Fibroblast of lung (primary cell): ENCODE measurements at regions not wholly inside any gene's neighbourhood (a gene's known extent, or its start where the extent isn't known, plus 50 kb on each side); places are given as distances from the start of the nearest gene placed in this dataset.

Experiments
- DNase-seq, 2 donors: peaks; one replicate each; pipeline versions ENCODE4 v3.0.0 to v3.0.0-alpha.2; 2010; ENCODE audit warnings: low read depth in 2 of 2
- H2AFZ ChIP-seq: 2 replicates; pipeline ENCODE4 v1.5.1; 2012; ENCODE audit warnings: low read length, control low read depth, inconsistent platforms
- H3K27ac ChIP-seq: 2 replicates; pipeline ENCODE4 v1.5.1; 2011; ENCODE audit warnings: low read length, control low read depth; ENCODE audit not compliant: insufficient read depth
- H3K27me3 ChIP-seq: 2 replicates; pipeline ENCODE4 v1.5.1; 2011; ENCODE audit warnings: mild to moderate bottlenecking, low read length; ENCODE audit not compliant: control insufficient read depth, insufficient read depth
- H3K36me3 ChIP-seq: 2 replicates; pipeline ENCODE4 v1.5.1; 2011; ENCODE audit warnings: low read length; ENCODE audit not compliant: control insufficient read depth, insufficient read depth
- H3K4me1 ChIP-seq: 2 replicates; pipeline ENCODE4 v1.5.1; 2011; ENCODE audit warnings: low read length; ENCODE audit not compliant: control insufficient read depth, insufficient read depth; ENCODE audit errors: extremely low read depth
- H3K4me2 ChIP-seq: 2 replicates; pipeline ENCODE4 v1.5.1; 2011; ENCODE audit warnings: low read length, control low read depth; ENCODE audit not compliant: insufficient read depth; ENCODE audit errors: extremely low read depth
- H3K4me3 ChIP-seq, 4 experiments: fragments of 200-600 bp in 1 of 4; sonication (generic) in 1 of 4; replicated peaks in 1 of 4; 2 replicates each; pipeline ENCODE4 v1.5.1; 2011 to 2016; ENCODE audit warnings: low read length in 4 of 4, low read depth in 3 of 4, mild to moderate bottlenecking in 3 of 4, control low read depth in 2 of 4, inconsistent platforms in 1 of 4, mixed read lengths in 1 of 4; ENCODE audit not compliant: insufficient read depth in 1 of 4; ENCODE audit errors: control extremely low read depth in 1 of 4
- H3K79me2 ChIP-seq: 2 replicates; pipeline ENCODE4 v1.5.1; 2012; ENCODE audit warnings: mild to moderate bottlenecking, low read length, inconsistent platforms; ENCODE audit not compliant: control insufficient read depth, insufficient read depth
- H3K9ac ChIP-seq: 2 replicates; pipeline ENCODE4 v1.5.1; 2011; ENCODE audit warnings: mild to moderate bottlenecking, low read length, control low read depth; ENCODE audit not compliant: insufficient read depth
- H3K9me3 ChIP-seq: 2 replicates; pipeline ENCODE4 v1.5.1; 2012; ENCODE audit warnings: low read depth, low read length; ENCODE audit not compliant: control insufficient read depth, insufficient read depth
- H4K20me1 ChIP-seq: 2 replicates; pipeline ENCODE4 v1.5.1; 2011; ENCODE audit warnings: low read length; ENCODE audit not compliant: control insufficient read depth, insufficient read depth; ENCODE audit errors: extremely low read depth
- CTCF ChIP-seq, 2 donors: IDR thresholded peaks in 1 of 2; conservative IDR thresholded peaks in 1 of 2; 1 replicate in 1 of 2; 2 replicates in 1 of 2; pipeline ENCODE4 v1.5.1; 2011 to 2012; ENCODE audit warnings: low read length in 2 of 2, control low read depth in 1 of 2, inconsistent platforms in 1 of 2, low read depth in 1 of 2, mild to moderate bottlenecking in 1 of 2
- EZH2 ChIP-seq: IDR thresholded peaks from 2 replicates; pipeline ENCODE4 v1.5.1; 2012; ENCODE audit warnings: low read length, control low read depth, mild to moderate bottlenecking; ENCODE audit errors: missing control alignments

DNA sequence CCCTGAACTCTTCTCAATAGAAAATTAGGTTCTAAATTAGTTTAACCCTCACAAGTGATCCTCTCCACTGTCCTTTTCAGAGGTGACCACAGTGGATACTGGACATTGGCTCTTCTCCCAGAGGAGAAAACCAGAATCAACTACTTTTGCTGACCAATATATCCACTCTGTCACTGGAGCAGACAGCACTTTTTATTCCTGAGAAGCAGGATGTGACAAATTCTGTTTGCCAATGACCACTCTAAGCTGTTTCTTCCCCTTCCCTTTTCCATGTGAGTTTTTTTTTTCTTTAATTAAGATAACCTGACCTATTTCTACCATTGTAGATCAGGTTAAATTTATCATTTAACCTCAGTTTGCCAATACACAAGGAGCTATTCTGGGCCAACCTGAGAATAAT lies 79.7 kb upstream of the ZNF280D start:
- Histone ChIP-seq H3K4me1 (peaks cover 6% of the 10 kb centered on the region), H3K79me2 (no peaks in the 10 kb centered on the region), H3K4me2 (no peak overlapping the region), H3K9ac (no peak overlapping the region), H3K27ac (no peak overlapping the region), H3K36me3 (no peaks in the 10 kb centered on the region), H3K4me3 (no peak overlapping the region), H3K27me3 (no peaks in the 10 kb centered on the region), H3K9me3 (no peaks in the 10 kb centered on the region), H4K20me1 (no peaks in the 10 kb centered on the region), H2AFZ (no peak overlapping the region)
- no peak for DNase-seq
- TF ChIP-seq EZH2 (no peak), CTCF (conservative IDR thresholded peaks at IDR 0.05 in 1 of 2, IDR thresholded peaks at IDR 0.05 in 1 of 2; ENCODE audit: low read depth in 1 of 2, low read length in 2 of 2) (no peak)

DNA sequence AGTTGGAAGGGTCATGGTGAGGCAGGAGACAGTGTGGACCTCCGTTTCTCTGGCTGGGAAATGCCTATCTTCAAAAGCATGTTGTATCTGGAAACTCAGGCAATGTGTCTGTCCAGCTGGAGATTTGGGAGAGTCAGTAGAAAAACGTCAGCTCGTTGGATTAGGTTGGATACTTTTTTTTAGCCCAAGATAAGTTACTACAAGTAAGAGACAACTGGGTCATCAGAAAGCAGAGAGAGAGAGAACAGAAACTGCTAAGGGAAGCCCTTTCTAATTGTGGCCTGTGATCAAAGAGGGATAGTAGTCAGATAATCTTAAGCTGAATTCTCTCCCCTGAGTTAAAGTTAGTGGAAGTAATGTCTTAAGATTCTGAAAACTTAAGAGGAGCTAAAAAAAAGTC lies 78.9 kb upstream of the ZNF280D start:
- H3K79me2 ChIP-seq: no peaks in the 10 kb centered on the region
- H3K9me3 ChIP-seq: no peaks in the 10 kb centered on the region
- H4K20me1 ChIP-seq: no peaks in the 10 kb centered on the region
- H3K27ac ChIP-seq: no peak overlapping the region
- H3K4me1 ChIP-seq: peaks cover 4% of the 10 kb centered on the region
- TF ChIP-seq CTCF (conservative IDR thresholded peaks at IDR 0.05 in 1 of 2, IDR thresholded peaks at IDR 0.05 in 1 of 2; ENCODE audit: low read depth in 1 of 2, low read length in 2 of 2) (no peak), EZH2 (no peak)
- no peak overlapping the region for H3K4me3 ChIP-seq
- no peaks in the 10 kb centered on the region for H3K27me3 ChIP-seq
- H3K9ac ChIP-seq: no peak overlapping the region
- no peak for DNase-seq
- H2AFZ ChIP-seq: no peak overlapping the region
- H3K4me2 ChIP-seq: no peak overlapping the region
- H3K36me3 ChIP-seq: no peaks in the 10 kb centered on the region

GRCh38 chr15:56811586-56811985 lies 78.3 kb upstream of the ZNF280D start:
- no peak for DNase-seq
- no peak overlapping the region for H3K9ac ChIP-seq
- TF ChIP-seq EZH2: no peak
- no peak for TF ChIP-seq CTCF (conservative IDR thresholded peaks at IDR 0.05 in 1 of 2, IDR thresholded peaks at IDR 0.05 in 1 of 2; ENCODE audit: low read depth in 1 of 2, low read length in 2 of 2)

More at GRCh38 chr15:56811586-56811985, 78.3 kb upstream of the ZNF280D start:
- Histone ChIP-seq H2AFZ (no peak overlapping the region), H3K4me1 (no peaks in the 10 kb centered on the region), H3K9me3 (no peaks in the 10 kb centered on the region), H3K27me3 (no peaks in the 10 kb centered on the region), H3K79me2 (no peaks in the 10 kb centered on the region), H4K20me1 (no peaks in the 10 kb centered on the region), H3K27ac (no peak overlapping the region), H3K4me3 (no peak overlapping the region), H3K36me3 (no peaks in the 10 kb centered on the region), H3K4me2 (no peak overlapping the region)
